H1 (cell line): ENCODE measurements at regions not wholly inside any gene's neighbourhood (a gene's known extent, or its start where the extent isn't known, plus 50 kb on each side); places are given as distances from the start of the nearest gene placed in this dataset.

Experiments
- CBX8 ChIP-seq: fragments of 300-800, 300-1000 bp; sonication (generic); IDR thresholded peaks from 2 replicates; pipeline ENCODE4 v1.7.1; 2016; ENCODE audit warnings: low read depth, low read length, borderline replicate concordance
- POLR2A ChIP-seq, 2 experiments: IDR thresholded peaks; 1 replicate in 1 of 2; 2 replicates in 1 of 2; pipeline ENCODE4 v1.6.1; 2011; ENCODE audit warnings: low read depth in 2 of 2, low read length in 2 of 2, mild to moderate bottlenecking in 2 of 2; ENCODE audit errors: control extremely low read depth in 1 of 2
- ZNF274 ChIP-seq: IDR thresholded peaks from 2 replicates; pipeline ENCODE4 v1.7.0; 2012; ENCODE audit warnings: low read length, borderline replicate concordance; ENCODE audit errors: extremely low read depth

GRCh38 chr1:87473203-87473661 is 144.6 kb downstream of the LMO4 start (continued):
- TF ChIP-seq ZNF274 (no peak), POLR2A (IDR thresholded peaks at IDR 0.05; ENCODE audit: control extremely low read depth in 1 of 2, low read depth in 2 of 2, low read length in 2 of 2) (no peak), CBX8 (no peak)
